ENCODE measurements at regions not wholly inside any gene's neighbourhood (a gene's known extent, or its start where the extent isn't known, plus 50 kb on each side); places are given as distances from the start of the nearest gene placed in this dataset.

DNA sequence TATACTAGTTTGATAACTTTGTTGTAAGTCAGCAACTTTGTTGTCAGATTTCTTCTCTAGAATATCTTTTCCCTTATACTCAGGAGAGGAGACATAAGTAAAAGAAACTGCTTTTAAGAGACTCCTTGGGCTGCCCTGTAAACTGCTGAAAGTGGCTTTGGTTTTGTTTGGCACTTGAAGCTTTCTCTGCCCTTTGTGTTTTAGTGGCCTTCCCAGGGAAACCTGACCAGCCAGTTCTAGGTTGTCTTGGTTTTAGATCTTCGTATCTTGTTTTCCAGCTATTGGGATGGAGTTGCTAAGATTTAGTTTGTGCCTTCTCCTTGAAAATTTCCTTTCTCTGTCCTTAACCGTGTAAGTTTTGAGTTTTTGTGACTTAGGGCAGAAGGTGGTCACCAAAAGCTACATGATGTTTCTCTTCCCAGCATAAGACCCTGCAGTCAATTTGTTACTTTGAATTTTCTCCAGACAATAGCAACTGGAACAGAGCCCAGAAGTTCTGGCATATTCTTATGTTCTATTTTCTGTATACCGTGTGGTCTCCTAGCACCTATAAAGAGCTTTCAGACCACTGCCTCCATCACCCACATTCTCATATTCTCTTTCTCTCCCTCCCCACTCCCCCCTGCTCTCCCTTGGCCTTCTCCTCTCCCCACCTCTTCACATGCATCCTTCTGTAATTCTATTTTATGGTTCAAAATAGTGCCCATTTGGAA is 81.1 kb downstream of the BOLA3 start:
- H3K27ac ChIP-seq (ENCODE audit: low read depth, low read length), result no peak overlapping the region
- no peak overlapping the region for H3K9ac ChIP-seq (ENCODE audit: low read length)

GRCh38 chr2:74067221-74067747 is 80.4 kb downstream of the BOLA3 start:
- no peaks in the 10 kb centered on the region for H3K27me3 ChIP-seq (ENCODE audit: control insufficient read depth in 1 of 2, insufficient read depth in 2 of 2, low read length in 2 of 2)
- no peaks in the 10 kb centered on the region for H3K9me3 ChIP-seq (ENCODE audit: low read length)
- H3K4me3 ChIP-seq (ENCODE audit: low read depth in 1 of 2, low read length in 2 of 2), result no peak overlapping the region
- no peak overlapping the region for H3K9ac ChIP-seq (ENCODE audit: low read length)
- peaks cover 8% of the 10 kb centered on the region for H3K4me1 ChIP-seq (ENCODE audit: insufficient read depth, low read length)
- no peaks in the 10 kb centered on the region for H3K36me3 ChIP-seq (ENCODE audit: insufficient read depth, low read length)
- no peak overlapping the region for H3K27ac ChIP-seq (ENCODE audit: low read depth, low read length)

More for the DNA sequence above, 81.1 kb downstream of the BOLA3 start:
- H3K36me3 ChIP-seq (ENCODE audit: insufficient read depth, low read length), result no peaks in the 10 kb centered on the region
- no peaks in the 10 kb centered on the region for H3K9me3 ChIP-seq (ENCODE audit: low read length)
- H3K27me3 ChIP-seq (ENCODE audit: control insufficient read depth in 1 of 2, insufficient read depth in 2 of 2, low read length in 2 of 2), result no peaks in the 10 kb centered on the region
- H3K4me3 ChIP-seq (ENCODE audit: low read depth in 1 of 2, low read length in 2 of 2), result no peak overlapping the region
- peaks cover 8% of the 10 kb centered on the region for H3K4me1 ChIP-seq (ENCODE audit: insufficient read depth, low read length)

GRCh38 chr2:74070991-74071390 is 76.7 kb downstream of the BOLA3 start:
- no peak overlapping the region for H3K9ac ChIP-seq (ENCODE audit: low read length)
- H3K4me3 ChIP-seq (ENCODE audit: low read depth in 1 of 2, low read length in 2 of 2), result no peak overlapping the region
- no peaks in the 10 kb centered on the region for H3K9me3 ChIP-seq (ENCODE audit: low read length)
- H3K27me3 ChIP-seq (ENCODE audit: control insufficient read depth in 1 of 2, insufficient read depth in 2 of 2, low read length in 2 of 2), result no peaks in the 10 kb centered on the region
- no peaks in the 10 kb centered on the region for H3K36me3 ChIP-seq (ENCODE audit: insufficient read depth, low read length)
- no peak overlapping the region for H3K27ac ChIP-seq (ENCODE audit: low read depth, low read length)
- peaks cover 8% of the 10 kb centered on the region for H3K4me1 ChIP-seq (ENCODE audit: insufficient read depth, low read length)

GRCh38 chr2:74071426-74071825 is 76.3 kb downstream of the BOLA3 start:
- H3K9me3 ChIP-seq (ENCODE audit: low read length), result no peaks in the 10 kb centered on the region
- H3K9ac ChIP-seq (ENCODE audit: low read length), result no peak overlapping the region
- no peaks in the 10 kb centered on the region for H3K27me3 ChIP-seq (ENCODE audit: control insufficient read depth in 1 of 2, insufficient read depth in 2 of 2, low read length in 2 of 2)
- H3K4me3 ChIP-seq (ENCODE audit: low read depth in 1 of 2, low read length in 2 of 2), result no peak overlapping the region
- H3K27ac ChIP-seq (ENCODE audit: low read depth, low read length), result no peak overlapping the region
- peaks cover 8% of the 10 kb centered on the region for H3K4me1 ChIP-seq (ENCODE audit: insufficient read depth, low read length)
- no peaks in the 10 kb centered on the region for H3K36me3 ChIP-seq (ENCODE audit: insufficient read depth, low read length)

- no peak overlapping the region for H3K4me3 ChIP-seq (ENCODE audit: low read depth in 1 of 2, low read length in 2 of 2)
Observed at GRCh38 chr2:74072565-74072964, 75.1 kb downstream of the BOLA3 start.

GRCh38 chr2:74074487-74074886 is 73.2 kb downstream of the BOLA3 start:
- H3K9me3 ChIP-seq (ENCODE audit: low read length), result no peaks in the 10 kb centered on the region
- peaks cover under 1% of the 10 kb centered on the region for H3K4me1 ChIP-seq (ENCODE audit: insufficient read depth, low read length)
- no peak overlapping the region for H3K27ac ChIP-seq (ENCODE audit: low read depth, low read length)
- no peaks in the 10 kb centered on the region for H3K36me3 ChIP-seq (ENCODE audit: insufficient read depth, low read length)
- no peak overlapping the region for H3K9ac ChIP-seq (ENCODE audit: low read length)
- no peak overlapping the region for H3K4me3 ChIP-seq (ENCODE audit: low read depth in 1 of 2, low read length in 2 of 2)
- no peaks in the 10 kb centered on the region for H3K27me3 ChIP-seq (ENCODE audit: control insufficient read depth in 1 of 2, insufficient read depth in 2 of 2, low read length in 2 of 2)

More at GRCh38 chr2:74072565-74072964, 75.1 kb downstream of the BOLA3 start:
- Histone ChIP-seq H3K9me3 (ENCODE audit: low read length) (no peaks in the 10 kb centered on the region), H3K4me1 (ENCODE audit: insufficient read depth, low read length) (no peaks in the 10 kb centered on the region), H3K9ac (ENCODE audit: low read length) (no peak overlapping the region), H3K27ac (ENCODE audit: low read depth, low read length) (no peak overlapping the region), H3K36me3 (ENCODE audit: insufficient read depth, low read length) (no peaks in the 10 kb centered on the region), H3K27me3 (ENCODE audit: control insufficient read depth in 1 of 2, insufficient read depth in 2 of 2, low read length in 2 of 2) (no peaks in the 10 kb centered on the region)

DNA sequence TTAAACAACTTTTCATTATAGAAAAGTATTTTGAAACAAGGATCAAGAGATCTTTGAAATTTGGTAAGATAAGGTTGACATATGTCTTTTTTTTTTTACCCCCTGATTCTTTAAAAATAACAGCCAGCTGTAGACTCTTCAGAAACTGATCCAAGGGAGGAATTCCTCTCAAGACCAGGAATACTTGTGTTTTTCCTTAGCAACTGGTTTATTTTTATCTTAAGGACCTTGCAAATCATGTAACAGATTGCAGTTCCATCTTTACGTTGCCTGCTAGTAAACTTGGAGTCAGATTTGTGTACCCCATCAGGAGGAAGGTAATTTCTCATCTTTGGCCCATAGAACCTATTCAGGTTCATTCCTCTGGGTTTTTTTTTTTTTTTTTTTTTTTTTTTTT is 71.6 kb downstream of the BOLA3 start:
- Histone ChIP-seq H3K4me1 (ENCODE audit: insufficient read depth, low read length) (peaks cover 4% of the 10 kb centered on the region), H3K27ac (ENCODE audit: low read depth, low read length) (no peak overlapping the region)

GRCh38 chr2:74077636-74078035 is 70.1 kb downstream of the BOLA3 start:
- Histone ChIP-seq H3K9me3 (ENCODE audit: low read length) (no peaks in the 10 kb centered on the region), H3K4me1 (ENCODE audit: insufficient read depth, low read length) (peaks cover 4% of the 10 kb centered on the region), H3K27ac (ENCODE audit: low read depth, low read length) (no peak overlapping the region), H3K27me3 (ENCODE audit: control insufficient read depth in 1 of 2, insufficient read depth in 2 of 2, low read length in 2 of 2) (no peaks in the 10 kb centered on the region), H3K4me3 (ENCODE audit: low read depth in 1 of 2, low read length in 2 of 2) (no peak overlapping the region), H3K9ac (ENCODE audit: low read length) (no peak overlapping the region), H3K36me3 (ENCODE audit: insufficient read depth, low read length) (no peaks in the 10 kb centered on the region)

More for the DNA sequence above, 71.6 kb downstream of the BOLA3 start:
- Histone ChIP-seq H3K36me3 (ENCODE audit: insufficient read depth, low read length) (no peaks in the 10 kb centered on the region), H3K9ac (ENCODE audit: low read length) (no peak overlapping the region), H3K9me3 (ENCODE audit: low read length) (no peaks in the 10 kb centered on the region), H3K4me3 (ENCODE audit: low read depth in 1 of 2, low read length in 2 of 2) (no peak overlapping the region), H3K27me3 (ENCODE audit: control insufficient read depth in 1 of 2, insufficient read depth in 2 of 2, low read length in 2 of 2) (no peaks in the 10 kb centered on the region)

- Histone ChIP-seq H3K9me3 (ENCODE audit: low read length) (no peaks in the 10 kb centered on the region), H3K4me1 (ENCODE audit: insufficient read depth, low read length) (peaks cover 4% of the 10 kb centered on the region), H3K9ac (ENCODE audit: low read length) (no peak overlapping the region), H3K36me3 (ENCODE audit: insufficient read depth, low read length) (no peaks in the 10 kb centered on the region), H3K4me3 (ENCODE audit: low read depth in 1 of 2, low read length in 2 of 2) (no peak overlapping the region), H3K27me3 (ENCODE audit: control insufficient read depth in 1 of 2, insufficient read depth in 2 of 2, low read length in 2 of 2) (no peaks in the 10 kb centered on the region), H3K27ac (ENCODE audit: low read depth, low read length) (no peak overlapping the region)
Observed at GRCh38 chr2:74078466-74078865, 69.2 kb downstream of the BOLA3 start.

- Histone ChIP-seq H3K27ac (ENCODE audit: low read depth, low read length) (no peak overlapping the region), H3K9ac (ENCODE audit: low read length) (peak overlapping the region; percentile 26), H3K4me3 (ENCODE audit: low read depth in 1 of 2, low read length in 2 of 2) (peak overlapping the region in 1 of 2 donors; percentile 46), H3K36me3 (ENCODE audit: insufficient read depth, low read length) (no peaks in the 10 kb centered on the region), H3K9me3 (ENCODE audit: low read length) (no peaks in the 10 kb centered on the region), H3K27me3 (ENCODE audit: control insufficient read depth in 1 of 2, insufficient read depth in 2 of 2, low read length in 2 of 2) (no peaks in the 10 kb centered on the region), H3K4me1 (ENCODE audit: insufficient read depth, low read length) (peaks cover 4% of the 10 kb centered on the region)
Observed at GRCh38 chr2:74079522-74080341, 68.0 kb downstream of the BOLA3 start.

- Histone ChIP-seq H3K27ac (ENCODE audit: low read depth, low read length) (no peak overlapping the region), H3K9me3 (ENCODE audit: low read length) (no peaks in the 10 kb centered on the region), H3K4me3 (ENCODE audit: low read depth in 1 of 2, low read length in 2 of 2) (peak overlapping the region in 1 of 2 donors; percentile 46), H3K27me3 (ENCODE audit: control insufficient read depth in 1 of 2, insufficient read depth in 2 of 2, low read length in 2 of 2) (no peaks in the 10 kb centered on the region), H3K4me1 (ENCODE audit: insufficient read depth, low read length) (peaks cover 4% of the 10 kb centered on the region), H3K36me3 (ENCODE audit: insufficient read depth, low read length) (no peaks in the 10 kb centered on the region), H3K9ac (ENCODE audit: low read length) (peak overlapping the region; percentile 26)
Observed at GRCh38 chr2:74080346-74080745, 67.4 kb downstream of the BOLA3 start.
